ENCODE measurements at regions not wholly inside any gene's neighbourhood (a gene's known extent, or its start where the extent isn't known, plus 50 kb on each side); places are given as distances from the start of the nearest gene placed in this dataset.

DNA sequence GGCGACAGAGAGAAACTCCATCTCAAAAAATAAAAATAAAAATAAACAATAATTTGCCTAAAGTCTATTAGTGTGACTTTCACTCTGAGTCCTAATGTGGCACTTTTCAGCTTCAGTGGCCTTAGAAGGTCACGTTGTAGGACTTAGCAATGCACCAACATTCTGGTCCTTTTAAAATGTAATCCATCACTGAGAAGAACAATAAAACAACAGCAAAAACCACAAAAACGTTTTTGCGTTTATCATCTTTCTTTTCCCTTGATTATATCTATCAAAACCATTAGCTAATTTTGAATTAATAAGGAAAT is 190.1 kb upstream of the ZNF608 start:
- TF ChIP-seq, protein P1, sequence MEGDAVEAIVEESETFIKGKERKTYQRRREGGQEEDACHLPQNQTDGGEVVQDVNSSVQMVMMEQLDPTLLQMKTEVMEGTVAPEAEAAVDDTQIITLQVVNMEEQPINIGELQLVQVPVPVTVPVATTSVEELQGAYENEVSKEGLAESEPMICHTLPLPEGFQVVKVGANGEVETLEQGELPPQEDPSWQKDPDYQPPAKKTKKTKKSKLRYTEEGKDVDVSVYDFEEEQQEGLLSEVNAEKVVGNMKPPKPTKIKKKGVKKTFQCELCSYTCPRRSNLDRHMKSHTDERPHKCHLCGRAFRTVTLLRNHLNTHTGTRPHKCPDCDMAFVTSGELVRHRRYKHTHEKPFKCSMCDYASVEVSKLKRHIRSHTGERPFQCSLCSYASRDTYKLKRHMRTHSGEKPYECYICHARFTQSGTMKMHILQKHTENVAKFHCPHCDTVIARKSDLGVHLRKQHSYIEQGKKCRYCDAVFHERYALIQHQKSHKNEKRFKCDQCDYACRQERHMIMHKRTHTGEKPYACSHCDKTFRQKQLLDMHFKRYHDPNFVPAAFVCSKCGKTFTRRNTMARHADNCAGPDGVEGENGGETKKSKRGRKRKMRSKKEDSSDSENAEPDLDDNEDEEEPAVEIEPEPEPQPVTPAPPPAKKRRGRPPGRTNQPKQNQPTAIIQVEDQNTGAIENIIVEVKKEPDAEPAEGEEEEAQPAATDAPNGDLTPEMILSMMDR (IDR thresholded peaks at IDR 0.05): no peak
- DNase-seq (ENCODE audit: low spot score): no peak
- no peak for ATAC-seq (ENCODE audit: low FRiP score)

DNA sequence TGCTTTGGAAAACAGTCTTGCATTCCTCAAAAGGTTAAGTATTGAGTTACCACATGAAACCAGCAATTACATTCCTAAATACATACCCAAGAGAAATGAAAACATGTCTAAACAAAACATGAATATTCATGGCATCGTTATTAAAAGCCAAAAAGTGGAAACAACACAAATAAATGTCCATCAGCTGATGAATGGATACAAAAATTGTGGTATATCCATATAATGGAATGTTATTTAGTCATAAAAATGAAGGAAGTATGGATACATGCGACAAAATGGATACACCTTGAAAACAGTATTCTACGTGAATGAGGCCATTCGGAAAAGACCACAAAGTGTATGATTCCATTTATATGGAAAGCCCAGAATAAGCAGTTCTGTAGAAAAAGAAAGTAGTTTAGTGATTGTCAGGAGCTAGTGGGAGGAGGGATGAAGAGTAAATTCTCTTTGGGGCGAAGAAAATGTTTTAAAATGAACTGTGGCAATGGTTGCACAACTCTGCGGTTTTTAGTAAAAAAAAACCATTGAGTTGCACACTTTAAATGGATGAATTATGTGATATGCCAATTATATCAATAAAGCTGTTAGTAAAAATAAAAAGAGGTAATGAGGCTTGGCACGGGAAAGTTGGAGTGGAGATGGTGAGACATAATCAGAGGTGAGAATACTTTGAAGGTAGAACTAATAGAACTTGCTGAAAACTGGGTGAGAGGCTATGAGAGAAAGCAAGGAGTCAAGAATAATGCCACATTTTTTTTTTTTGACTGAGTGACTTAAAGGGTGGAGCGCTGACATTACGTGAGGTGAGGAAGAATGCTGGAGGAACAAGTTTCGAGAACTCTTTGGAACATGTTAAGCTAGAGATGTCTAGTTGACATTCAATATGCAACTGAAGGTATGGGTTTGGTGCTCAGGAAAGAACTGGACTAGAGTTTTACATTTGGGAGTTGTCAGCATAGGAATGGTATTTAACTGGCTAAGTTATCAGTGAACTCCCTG is 194.9 kb upstream of the ZNF608 start:
- ATAC-seq (ENCODE audit: low FRiP score) (no peak), DNase-seq (ENCODE audit: low spot score) (no peak)
- TF ChIP-seq, protein P1 (IDR thresholded peaks at IDR 0.05): no peak

DNA sequence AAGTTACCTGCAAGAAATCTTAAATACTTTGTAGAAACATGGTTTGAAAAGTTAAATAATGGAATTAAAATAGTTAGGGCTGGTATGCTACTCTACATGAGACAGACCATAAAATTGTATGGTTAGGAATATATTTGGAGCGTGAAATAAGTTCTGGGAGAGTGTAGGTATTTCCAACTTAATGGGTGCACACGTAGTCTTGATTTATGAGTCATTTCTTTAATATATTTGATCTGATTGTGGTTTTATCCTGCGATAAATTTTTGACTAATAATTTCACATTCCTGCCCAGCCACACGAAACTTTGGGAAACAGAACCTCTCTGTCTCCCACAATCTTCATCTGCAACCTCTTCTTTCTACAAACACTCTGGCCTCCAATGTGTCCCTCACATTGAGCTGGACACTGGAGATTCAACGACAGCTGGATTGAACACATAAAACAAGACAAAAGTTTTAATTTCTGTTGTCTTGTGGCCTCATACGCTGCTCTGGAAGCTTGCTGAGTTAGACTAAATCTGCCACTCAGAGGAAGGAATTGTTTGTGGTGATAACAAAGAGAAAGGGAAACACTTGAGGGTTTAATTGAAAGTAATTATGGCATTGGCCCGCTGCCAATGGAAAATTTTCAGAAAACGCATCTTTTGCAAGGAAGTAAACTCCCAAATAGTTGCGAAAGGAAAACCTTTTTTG is 201.8 kb upstream of the ZNF608 start:
- ATAC-seq (ENCODE audit: low FRiP score): no peak

DNA sequence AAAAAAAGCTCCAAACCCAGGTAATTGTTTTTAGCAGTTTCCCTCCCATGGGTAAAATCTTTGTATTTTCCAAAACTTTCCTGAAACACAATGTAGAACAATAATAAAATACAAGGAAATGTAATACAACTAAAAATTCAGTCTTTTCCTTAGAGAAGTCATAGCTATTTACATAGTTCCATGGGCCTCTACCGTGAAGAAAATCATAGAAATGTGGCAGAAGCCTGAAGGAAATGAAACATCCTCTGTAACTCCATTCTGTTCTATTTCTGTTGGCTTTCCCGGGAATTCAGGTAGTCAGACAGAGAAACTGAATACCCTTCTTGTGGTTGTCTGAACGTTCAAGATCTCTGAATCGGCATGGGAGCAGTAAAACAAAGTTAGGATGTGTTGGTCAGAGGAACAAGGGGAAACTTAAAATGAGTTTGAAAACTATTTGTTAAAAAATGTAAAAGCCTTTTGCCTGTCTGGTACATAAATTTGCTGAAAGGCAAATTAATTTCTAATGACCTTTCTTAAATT is 202.4 kb upstream of the ZNF608 start:
- ATAC-seq (ENCODE audit: low FRiP score) (no peak), DNase-seq (ENCODE audit: low spot score) (no peak)
- TF ChIP-seq, protein P1 (IDR thresholded peaks at IDR 0.05): no peak

More for the DNA sequence above, 201.8 kb upstream of the ZNF608 start:
- TF ChIP-seq, protein P1 (IDR thresholded peaks at IDR 0.05): no peak
- DNase-seq (ENCODE audit: low spot score): no peak

DNA sequence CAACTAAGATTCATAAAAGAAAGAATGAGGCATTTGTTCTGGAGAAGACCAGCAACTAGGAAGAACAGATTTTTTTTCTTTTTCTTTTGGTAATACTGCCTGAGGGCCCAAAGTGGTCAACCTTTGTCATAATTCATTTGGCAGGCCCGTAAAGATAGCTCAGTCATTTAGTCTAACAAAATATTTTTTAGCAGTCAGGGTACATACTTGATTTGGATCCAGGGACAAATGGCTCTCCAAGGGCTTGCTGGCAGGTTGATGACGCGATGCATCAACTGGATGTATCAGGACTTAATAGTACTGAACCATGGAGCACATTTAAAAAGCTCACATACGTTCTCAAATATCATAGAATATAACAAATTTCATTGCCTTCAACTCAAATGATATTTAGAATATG is 203.4 kb upstream of the ZNF608 start:
- no peak for ATAC-seq (ENCODE audit: low FRiP score)
- DNase-seq (ENCODE audit: low spot score): no peak
- TF ChIP-seq, protein P1 (IDR thresholded peaks at IDR 0.05): no peak

DNA sequence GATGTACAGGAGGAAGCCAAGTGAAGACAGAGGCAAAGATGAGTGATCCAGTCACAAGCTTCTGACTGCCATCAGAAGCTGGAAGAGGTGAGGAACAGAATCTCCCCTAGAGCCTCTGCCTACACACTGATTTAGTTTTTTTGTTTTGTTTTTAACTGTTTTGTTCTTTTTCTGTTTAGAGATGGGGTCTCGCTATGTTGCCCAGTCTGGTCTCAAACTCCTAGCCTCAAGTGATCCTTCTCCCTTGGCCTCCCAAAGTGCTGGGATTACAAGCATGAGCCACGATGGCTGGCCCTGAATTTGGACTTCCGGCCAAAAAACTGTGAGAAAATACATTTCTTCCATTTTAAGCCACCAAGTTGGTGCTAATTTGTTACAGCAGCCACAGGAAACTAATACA is 204.7 kb upstream of the ZNF608 start:
- DNase-seq (ENCODE audit: low spot score) (no peak), ATAC-seq (ENCODE audit: low FRiP score) (no peak)
- TF ChIP-seq, protein P1 (IDR thresholded peaks at IDR 0.05): no peak

All from omental fat pad (tissue), 3 donors.